HEK293 (cell line): ENCODE measurements at regions not wholly inside any gene's neighbourhood (a gene's known extent, or its start where the extent isn't known, plus 50 kb on each side); places are given as distances from the start of the nearest gene placed in this dataset.
A peak's percentile ranks its signal among the peaks of the same experiment; 100 is the strongest.

Source experiments
- CTCF ChIA-PET: fragments of 350-600 bp; formaldehyde crosslinking; extraction: SDS; loops from one replicate; lab custom pipeline; 2021; ENCODE audit warnings: antibody characterized with exemption; lab: Yijun Ruan, JAX
- POLR2A ChIA-PET: fragments of 300-600 bp; formaldehyde crosslinking; extraction: SDS; loops from one replicate; lab custom pipeline; 2020; ENCODE audit warnings: antibody characterized with exemption, inconsistent platforms; lab: Yijun Ruan, JAX
- H3K27ac ChIP-seq: fragments of 200-500 bp; sonication (Bioruptor generic); 2 replicates; pipeline ENCODE4 v1.5.1; 2014; ENCODE audit warnings: low read depth, low read length, control low read depth, inconsistent platforms; ENCODE audit errors: extremely low read depth
- H3K36me3 ChIP-seq, 2 experiments: fragments of 200-500 bp in 1 of 2; sonication (Bioruptor generic) in 1 of 2; 1 replicate in 1 of 2; 2 replicates in 1 of 2; pipeline ENCODE4 v1.5.1; 2014 to 2017; ENCODE audit warnings: inconsistent platforms in 2 of 2, low read length in 2 of 2; ENCODE audit not compliant: control insufficient read depth in 2 of 2, insufficient read depth in 1 of 2
- H3K4me1 ChIP-seq: fragments of 200-500 bp; sonication (Bioruptor generic); 2 replicates; pipeline ENCODE4 v1.5.1; 2014; ENCODE audit warnings: mild to moderate bottlenecking, low read length, inconsistent platforms; ENCODE audit not compliant: control insufficient read depth, insufficient read depth
- H3K4me3 ChIP-seq: 2 replicates; pipeline ENCODE4 v1.5.1; 2011; ENCODE audit warnings: low read depth, mild to moderate bottlenecking, control low read depth, low read length, moderate library complexity
- H3K9me3 ChIP-seq: fragments of 200-500 bp; sonication (Bioruptor generic); 2 replicates; pipeline ENCODE4 v1.5.1; 2014; ENCODE audit warnings: low read depth, low read length, inconsistent platforms; ENCODE audit not compliant: control insufficient read depth, insufficient read depth
- KLF10 ChIP-seq: fragments of 450-650 bp; IDR thresholded peaks from 2 replicates; pipeline ENCODE4 v1.5.1; 2018; ENCODE audit warnings: missing biosample characterization, mild to moderate bottlenecking, missing genetic modification characterization
- KLF7 ChIP-seq: fragments of 450-650 bp; formaldehyde crosslinking; IDR thresholded peaks from 2 replicates; pipeline ENCODE4 v1.5.1; 2016; ENCODE audit warnings: missing biosample characterization, missing genetic modification characterization, borderline replicate concordance
- SALL2 ChIP-seq: fragments of 450-650 bp; formaldehyde crosslinking; IDR thresholded peaks from 2 replicates; pipeline ENCODE4 v1.5.0; 2017; ENCODE audit warnings: missing biosample characterization, mild to moderate bottlenecking, missing genetic modification characterization, borderline replicate concordance
- SCRT1 ChIP-seq: fragments of 450-650 bp; formaldehyde crosslinking; IDR thresholded peaks from 2 replicates; pipeline ENCODE4 v1.5.1; 2016; ENCODE audit warnings: missing biosample characterization, missing genetic modification characterization, borderline replicate concordance
- SETDB1 ChIP-seq: IDR thresholded peaks from one replicate; pipeline ENCODE4 v1.6.1; 2017; ENCODE audit warnings: mild to moderate bottlenecking, low read length, moderate library complexity, mixed read lengths; ENCODE audit not compliant: insufficient read length
- YY2 ChIP-seq: fragments of 450-650 bp; formaldehyde crosslinking; IDR thresholded peaks from 2 replicates; pipeline ENCODE4 v1.5.1; 2016; ENCODE audit warnings: missing biosample characterization, missing genetic modification characterization
- ZNF114 ChIP-seq: fragments of 450-650 bp; formaldehyde crosslinking; IDR thresholded peaks from 2 replicates; pipeline ENCODE4 v1.5.0; 2017; ENCODE audit warnings: missing biosample characterization, missing genetic modification characterization
- ZNF157 ChIP-seq: fragments of 450-650 bp; formaldehyde crosslinking; IDR thresholded peaks from 2 replicates; pipeline ENCODE4 v1.5.1; 2016; ENCODE audit warnings: missing biosample characterization, missing genetic modification characterization
- ZNF174 ChIP-seq: fragments of 450-650 bp; formaldehyde crosslinking; IDR thresholded peaks from 2 replicates; pipeline ENCODE4 v1.5.0; 2017; ENCODE audit warnings: missing biosample characterization, mild to moderate bottlenecking, missing genetic modification characterization
- ZNF473 ChIP-seq: fragments of 450-650 bp; formaldehyde crosslinking; IDR thresholded peaks from 2 replicates; pipeline ENCODE4 v1.5.1; 2017; ENCODE audit warnings: missing biosample characterization, missing genetic modification characterization
- ZNF530 ChIP-seq: fragments of 450-650 bp; formaldehyde crosslinking; IDR thresholded peaks from 2 replicates; pipeline ENCODE4 v1.5.1; 2016; ENCODE audit warnings: low read depth, missing biosample characterization, missing genetic modification characterization
- ZNF560 ChIP-seq: fragments of 450-650 bp; formaldehyde crosslinking; IDR thresholded peaks from 2 replicates; pipeline ENCODE4 v1.5.1; 2017; ENCODE audit warnings: missing biosample characterization, missing genetic modification characterization, borderline replicate concordance
- TF ChIP-seq, protein P1 (sequence below): fragments of 450-650 bp; formaldehyde crosslinking; optimal IDR thresholded peaks from 2 replicates; pipeline ENCODE3; 2016; ENCODE audit warnings: missing biosample characterization, mild to moderate bottlenecking, missing genetic modification characterization
- TF ChIP-seq, protein P2 (sequence below): fragments of 450-650 bp; formaldehyde crosslinking; IDR thresholded peaks from 2 replicates; pipeline ENCODE4 v1.5.1; 2016; ENCODE audit warnings: missing biosample characterization, missing genetic modification characterization
- TF ChIP-seq, protein P3 (sequence below): fragments of 450-650 bp; formaldehyde crosslinking; IDR thresholded peaks from 2 replicates; pipeline ENCODE4 v1.5.1; 2016; ENCODE audit warnings: missing biosample characterization, missing genetic modification characterization
- TF ChIP-seq, protein P4 (sequence below): fragments of 450-650 bp; formaldehyde crosslinking; IDR thresholded peaks from 2 replicates; pipeline ENCODE4 v1.5.1; 2016; ENCODE audit warnings: missing biosample characterization, missing genetic modification characterization

DNA sequence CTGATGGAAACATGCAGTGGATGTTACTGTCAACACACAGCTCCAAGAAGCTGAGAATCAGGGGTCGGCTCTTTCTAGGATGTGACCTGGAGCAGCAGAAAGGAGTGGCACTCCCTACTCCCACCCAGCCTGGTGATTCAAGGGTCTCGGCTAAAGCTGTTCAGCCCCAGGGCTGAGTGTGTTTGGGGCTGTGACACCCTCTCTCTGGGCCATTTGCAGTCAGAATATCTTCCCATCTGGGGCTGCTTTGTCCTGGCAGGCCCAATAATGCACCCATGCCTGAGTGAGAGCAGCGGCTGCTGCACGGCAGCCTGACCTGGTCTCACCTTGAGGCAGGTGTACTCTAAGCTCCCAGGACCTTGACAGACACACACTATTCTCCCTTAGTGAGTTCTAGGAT, 52.5 kb upstream of the AJAP1 start:
- POLR2A ChIA-PET: no interaction called here
- no peak overlapping the region for H3K27ac ChIP-seq
- no peaks in the 10 kb centered on the region for H3K9me3 ChIP-seq
- no peak overlapping the region for H3K4me3 ChIP-seq
- no peaks in the 10 kb centered on the region for H3K36me3 ChIP-seq
- TF ChIP-seq ZNF157 (tag by site-specific recombination) (peak; percentile 82), SETDB1 (no peak)
- CTCF ChIA-PET: no interaction called here
- H3K4me1 ChIP-seq: no peaks in the 10 kb centered on the region

DNA sequence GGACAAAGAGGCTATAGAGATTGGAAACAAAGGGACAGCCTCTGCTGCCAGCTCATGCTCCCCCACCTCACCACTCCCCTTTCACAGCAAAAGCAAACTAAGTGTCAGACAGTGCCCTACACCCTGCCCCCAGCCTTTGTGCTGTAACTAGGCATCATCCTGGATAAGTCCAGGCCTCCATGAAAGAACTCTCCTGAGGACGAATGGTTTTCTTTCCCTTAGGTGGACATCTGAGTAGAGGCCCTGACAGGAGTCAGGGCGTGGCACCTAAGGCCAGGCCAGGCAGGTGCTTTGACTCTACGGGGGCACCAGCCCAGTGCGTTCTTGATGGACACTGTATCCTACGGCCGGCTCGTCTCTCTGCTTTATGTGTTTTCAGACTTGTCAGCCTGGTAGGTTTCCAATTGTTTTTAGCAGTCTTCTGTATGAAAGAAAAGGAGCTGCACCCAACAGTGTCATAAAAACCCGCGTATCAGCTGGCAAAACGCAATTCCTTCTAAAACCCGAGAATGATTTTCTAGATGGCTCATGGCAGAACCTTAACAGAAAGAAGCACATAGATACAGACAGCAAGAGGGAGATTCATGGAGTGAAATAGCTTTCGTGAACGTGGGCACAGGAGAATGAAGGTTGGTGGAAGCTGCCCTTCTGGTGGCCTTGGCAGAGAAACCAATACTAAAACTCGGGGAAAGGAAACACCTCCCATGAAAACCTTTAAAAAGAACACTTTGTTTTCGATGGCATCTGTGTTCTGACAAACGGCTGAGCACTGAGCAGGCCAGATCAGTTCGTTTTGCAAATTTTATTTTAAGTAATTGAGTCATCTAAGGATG, 51.7 kb upstream of the AJAP1 start:
- no peak overlapping the region for H3K4me3 ChIP-seq
- no peaks in the 10 kb centered on the region for H3K36me3 ChIP-seq
- ChIA-PET CTCF (no interaction called here), POLR2A (no interaction called here)
- no peaks in the 10 kb centered on the region for H3K4me1 ChIP-seq
- TF ChIP-seq KLF10 (tag by site-specific recombination) (no peak), ZNF114 (no peak)
- no peaks in the 10 kb centered on the region for H3K9me3 ChIP-seq
- no peak overlapping the region for H3K27ac ChIP-seq

DNA sequence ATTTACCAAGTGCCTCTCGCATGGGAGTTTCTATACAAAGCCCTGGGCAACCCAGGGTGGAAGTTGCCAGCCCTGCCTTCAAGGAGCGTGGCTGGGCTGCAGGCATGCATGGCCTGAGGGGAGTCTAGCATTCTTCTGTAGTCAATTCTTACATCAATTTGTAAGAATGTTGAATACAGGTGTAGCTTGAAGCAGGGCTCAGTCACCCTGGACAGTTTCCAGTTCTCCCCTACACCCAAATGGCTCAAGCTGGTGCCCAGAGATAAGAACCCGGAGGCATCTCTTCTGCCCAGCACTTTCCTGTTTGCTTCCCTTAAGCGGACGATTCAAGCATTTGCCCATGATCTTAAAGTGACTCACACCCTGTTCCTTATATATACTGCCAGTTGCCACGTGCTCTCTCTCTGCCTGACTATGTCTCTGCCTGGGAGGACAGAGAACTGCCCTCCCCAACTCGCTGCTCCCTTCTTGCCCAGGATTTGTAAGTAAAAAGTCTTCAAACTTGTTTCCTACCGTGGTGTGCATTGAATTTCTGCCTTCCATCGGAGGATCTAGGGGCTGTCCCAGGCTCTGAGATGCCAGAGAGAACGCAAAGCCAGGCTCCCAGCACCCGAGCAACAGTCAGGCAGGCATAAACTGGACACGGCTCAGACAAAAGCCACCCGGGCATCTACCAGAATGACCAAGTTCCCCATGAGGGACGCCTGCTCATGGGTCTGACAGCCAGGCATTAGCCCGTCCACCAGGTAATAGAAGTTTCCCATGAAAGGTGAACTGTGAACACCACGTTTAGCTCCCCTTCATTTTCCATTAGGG, 50.9 kb upstream of the AJAP1 start:
- CTCF ChIA-PET: no interaction called here
- no peaks in the 10 kb centered on the region for H3K4me1 ChIP-seq

More for the DNA sequence above, 50.9 kb upstream of the AJAP1 start:
- POLR2A ChIA-PET: no interaction called here
- no peak for TF ChIP-seq SCRT1 (tag by site-specific recombination)
- TF ChIP-seq, protein P1, sequence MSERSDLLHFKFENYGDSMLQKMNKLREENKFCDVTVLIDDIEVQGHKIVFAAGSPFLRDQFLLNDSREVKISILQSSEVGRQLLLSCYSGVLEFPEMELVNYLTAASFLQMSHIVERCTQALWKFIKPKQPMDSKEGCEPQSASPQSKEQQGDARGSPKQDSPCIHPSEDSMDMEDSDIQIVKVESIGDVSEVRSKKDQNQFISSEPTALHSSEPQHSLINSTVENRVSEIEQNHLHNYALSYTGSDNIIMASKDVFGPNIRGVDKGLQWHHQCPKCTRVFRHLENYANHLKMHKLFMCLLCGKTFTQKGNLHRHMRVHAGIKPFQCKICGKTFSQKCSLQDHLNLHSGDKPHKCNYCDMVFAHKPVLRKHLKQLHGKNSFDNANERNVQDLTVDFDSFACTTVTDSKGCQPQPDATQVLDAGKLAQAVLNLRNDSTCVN (tag by site-specific recombination): no peak
- TF ChIP-seq ZNF174: no peak
- TF ChIP-seq SALL2 (tag by site-specific recombination): no peak
- TF ChIP-seq ZNF530 (tag by site-specific recombination): no peak
- TF ChIP-seq, protein P2, sequence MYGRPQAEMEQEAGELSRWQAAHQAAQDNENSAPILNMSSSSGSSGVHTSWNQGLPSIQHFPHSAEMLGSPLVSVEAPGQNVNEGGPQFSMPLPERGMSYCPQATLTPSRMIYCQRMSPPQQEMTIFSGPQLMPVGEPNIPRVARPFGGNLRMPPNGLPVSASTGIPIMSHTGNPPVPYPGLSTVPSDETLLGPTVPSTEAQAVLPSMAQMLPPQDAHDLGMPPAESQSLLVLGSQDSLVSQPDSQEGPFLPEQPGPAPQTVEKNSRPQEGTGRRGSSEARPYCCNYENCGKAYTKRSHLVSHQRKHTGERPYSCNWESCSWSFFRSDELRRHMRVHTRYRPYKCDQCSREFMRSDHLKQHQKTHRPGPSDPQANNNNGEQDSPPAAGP (tag by site-specific recombination): no peak
- no peak for TF ChIP-seq KLF7
- no peak for TF ChIP-seq ZNF473 (tag by site-specific recombination)
- TF ChIP-seq KLF10 (tag by site-specific recombination): no peak
- no peak for TF ChIP-seq ZNF560 (tag by site-specific recombination)
- TF ChIP-seq, protein P3, sequence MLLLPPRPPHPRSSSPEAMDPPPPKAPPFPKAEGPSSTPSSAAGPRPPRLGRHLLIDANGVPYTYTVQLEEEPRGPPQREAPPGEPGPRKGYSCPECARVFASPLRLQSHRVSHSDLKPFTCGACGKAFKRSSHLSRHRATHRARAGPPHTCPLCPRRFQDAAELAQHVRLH (tag by site-specific recombination): no peak
- TF ChIP-seq, protein P4, sequence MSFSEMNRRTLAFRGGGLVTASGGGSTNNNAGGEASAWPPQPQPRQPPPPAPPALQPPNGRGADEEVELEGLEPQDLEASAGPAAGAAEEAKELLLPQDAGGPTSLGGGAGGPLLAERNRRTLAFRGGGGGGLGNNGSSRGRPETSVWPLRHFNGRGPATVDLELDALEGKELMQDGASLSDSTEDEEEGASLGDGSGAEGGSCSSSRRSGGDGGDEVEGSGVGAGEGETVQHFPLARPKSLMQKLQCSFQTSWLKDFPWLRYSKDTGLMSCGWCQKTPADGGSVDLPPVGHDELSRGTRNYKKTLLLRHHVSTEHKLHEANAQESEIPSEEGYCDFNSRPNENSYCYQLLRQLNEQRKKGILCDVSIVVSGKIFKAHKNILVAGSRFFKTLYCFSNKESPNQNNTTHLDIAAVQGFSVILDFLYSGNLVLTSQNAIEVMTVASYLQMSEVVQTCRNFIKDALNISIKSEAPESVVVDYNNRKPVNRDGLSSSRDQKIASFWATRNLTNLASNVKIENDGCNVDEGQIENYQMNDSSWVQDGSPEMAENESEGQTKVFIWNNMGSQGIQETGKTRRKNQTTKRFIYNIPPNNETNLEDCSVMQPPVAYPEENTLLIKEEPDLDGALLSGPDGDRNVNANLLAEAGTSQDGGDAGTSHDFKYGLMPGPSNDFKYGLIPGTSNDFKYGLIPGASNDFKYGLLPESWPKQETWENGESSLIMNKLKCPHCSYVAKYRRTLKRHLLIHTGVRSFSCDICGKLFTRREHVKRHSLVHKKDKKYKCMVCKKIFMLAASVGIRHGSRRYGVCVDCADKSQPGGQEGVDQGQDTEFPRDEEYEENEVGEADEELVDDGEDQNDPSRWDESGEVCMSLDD (tag by site-specific recombination): no peak
- TF ChIP-seq YY2 (tag by site-specific recombination): no peak
- TF ChIP-seq, all 188 proteins: peak for 0
- Histone ChIP-seq H3K27ac (no peak overlapping the region), H3K9me3 (no peaks in the 10 kb centered on the region), H3K4me3 (no peak overlapping the region), H3K36me3 (no peaks in the 10 kb centered on the region)
